ENCODE measurements at regions not wholly inside any gene's neighbourhood (a gene's known extent, or its start where the extent isn't known, plus 50 kb on each side); places are given as distances from the start of the nearest gene placed in this dataset.
"Not testable (repeated sequence)": the region's sequence is repeated elsewhere in the genome, so short reads cannot be mapped to it uniquely, and the experiment has no call there.

- DNase-seq (ENCODE audit: low spot score): not testable (repeated sequence)
These were observed 53.7 kb upstream of the ZSCAN2 start for GRCh38 chr15:84547150-84547549.

- DNase-seq (ENCODE audit: low spot score): not testable (repeated sequence)
These were observed 50.3 kb upstream of the ZSCAN2 start for GRCh38 chr15:84550503-84550902.

All from CD4-positive, alpha-beta T cell treated with Interleukin-15 for 4 hours (primary cell).